Activated naive CD8-positive, alpha-beta T cell (primary cell): ENCODE measurements at regions not wholly inside any gene's neighbourhood (a gene's known extent, or its start where the extent isn't known, plus 50 kb on each side); places are given as distances from the start of the nearest gene placed in this dataset.

Source experiments
- H3K27ac Mint-ChIP-seq: one replicate; pipeline ENCODE4 v1.8.0; 2021; ENCODE audit warnings: mixed read lengths
- H3K27me3 Mint-ChIP-seq: one replicate; pipeline ENCODE4 v1.8.0; 2021; ENCODE audit warnings: mixed read lengths
- H3K36me3 Mint-ChIP-seq: one replicate; pipeline ENCODE4 v1.8.0; 2021; ENCODE audit warnings: mixed read lengths
- H3K4me1 Mint-ChIP-seq: one replicate; pipeline ENCODE4 v1.8.0; 2021; ENCODE audit warnings: low read depth, mixed read lengths
- H3K4me3 Mint-ChIP-seq: one replicate; pipeline ENCODE4 v1.8.0; 2021; ENCODE audit warnings: mild to moderate bottlenecking, mixed read lengths
- H3K9me3 Mint-ChIP-seq: one replicate; pipeline ENCODE4 v1.8.0; 2021; ENCODE audit warnings: low read depth, mixed read lengths

GRCh38 chr4:14596437-14596836 lies 405.8 kb upstream of the CPEB2 start:
- Mint-ChIP-seq H3K36me3 (no peaks in the 10 kb centered on the region), H3K4me3 (no peak overlapping the region), H3K4me1 (no peaks in the 10 kb centered on the region), H3K9me3 (no peaks in the 10 kb centered on the region), H3K27me3 (peaks cover 4% of the 10 kb centered on the region), H3K27ac (no peak overlapping the region)

GRCh38 chr4:14596904-14597303 lies 405.4 kb upstream of the CPEB2 start:
- Mint-ChIP-seq H3K36me3 (no peaks in the 10 kb centered on the region), H3K9me3 (no peaks in the 10 kb centered on the region), H3K27ac (no peak overlapping the region), H3K4me1 (no peaks in the 10 kb centered on the region), H3K4me3 (no peak overlapping the region), H3K27me3 (peaks cover 4% of the 10 kb centered on the region)

DNA sequence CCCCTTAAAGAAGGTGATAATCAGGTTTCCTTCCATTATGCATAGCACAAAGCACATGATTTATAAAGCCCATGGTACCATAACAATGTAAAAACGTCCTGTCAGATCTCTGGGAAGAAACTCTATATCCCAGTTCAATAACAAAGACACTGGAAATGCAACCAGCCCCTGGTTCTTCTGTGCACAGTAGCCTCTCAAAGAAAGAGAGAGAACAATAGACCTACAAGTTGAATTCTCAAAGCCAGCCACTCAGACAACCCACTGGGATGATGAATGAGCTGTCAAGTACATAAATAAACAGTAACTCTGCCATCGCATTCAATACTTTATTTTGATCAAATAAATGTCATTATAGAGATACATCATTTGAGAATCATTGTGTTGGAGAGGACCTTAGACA lies 400.1 kb upstream of the CPEB2 start:
- Mint-ChIP-seq H3K4me3 (no peak overlapping the region), H3K27me3 (no peaks in the 10 kb centered on the region), H3K4me1 (no peaks in the 10 kb centered on the region), H3K27ac (no peak overlapping the region), H3K36me3 (no peaks in the 10 kb centered on the region), H3K9me3 (no peaks in the 10 kb centered on the region)

GRCh38 chr4:14607001-14607400 lies 395.3 kb upstream of the CPEB2 start:
- H3K27ac Mint-ChIP-seq: no peak overlapping the region
- H3K9me3 Mint-ChIP-seq: no peaks in the 10 kb centered on the region
- no peak overlapping the region for H3K4me3 Mint-ChIP-seq
- no peaks in the 10 kb centered on the region for H3K36me3 Mint-ChIP-seq
- no peaks in the 10 kb centered on the region for H3K4me1 Mint-ChIP-seq
- no peaks in the 10 kb centered on the region for H3K27me3 Mint-ChIP-seq

- Mint-ChIP-seq H3K9me3 (no peaks in the 10 kb centered on the region), H3K27ac (no peak overlapping the region), H3K4me1 (no peaks in the 10 kb centered on the region), H3K4me3 (no peak overlapping the region), H3K27me3 (no peaks in the 10 kb centered on the region), H3K36me3 (no peaks in the 10 kb centered on the region)
Observed at GRCh38 chr4:14607578-14607977, 394.7 kb upstream of the CPEB2 start.

GRCh38 chr4:14608630-14609029 lies 393.7 kb upstream of the CPEB2 start:
- Mint-ChIP-seq H3K4me3 (no peak overlapping the region), H3K4me1 (no peaks in the 10 kb centered on the region), H3K27me3 (no peaks in the 10 kb centered on the region), H3K9me3 (no peaks in the 10 kb centered on the region), H3K36me3 (no peaks in the 10 kb centered on the region), H3K27ac (no peak overlapping the region)

GRCh38 chr4:14614840-14615239 lies 387.4 kb upstream of the CPEB2 start:
- Mint-ChIP-seq H3K4me3 (no peak overlapping the region), H3K27me3 (no peaks in the 10 kb centered on the region), H3K36me3 (no peaks in the 10 kb centered on the region), H3K4me1 (no peaks in the 10 kb centered on the region), H3K9me3 (no peaks in the 10 kb centered on the region), H3K27ac (no peak overlapping the region)

- no peak overlapping the region for H3K4me3 Mint-ChIP-seq
- H3K27me3 Mint-ChIP-seq: no peaks in the 10 kb centered on the region
- H3K9me3 Mint-ChIP-seq: no peaks in the 10 kb centered on the region
- H3K4me1 Mint-ChIP-seq: no peaks in the 10 kb centered on the region
- H3K27ac Mint-ChIP-seq: no peak overlapping the region
- H3K36me3 Mint-ChIP-seq: no peaks in the 10 kb centered on the region
Observed at GRCh38 chr4:14615671-14616070, 386.6 kb upstream of the CPEB2 start.

DNA sequence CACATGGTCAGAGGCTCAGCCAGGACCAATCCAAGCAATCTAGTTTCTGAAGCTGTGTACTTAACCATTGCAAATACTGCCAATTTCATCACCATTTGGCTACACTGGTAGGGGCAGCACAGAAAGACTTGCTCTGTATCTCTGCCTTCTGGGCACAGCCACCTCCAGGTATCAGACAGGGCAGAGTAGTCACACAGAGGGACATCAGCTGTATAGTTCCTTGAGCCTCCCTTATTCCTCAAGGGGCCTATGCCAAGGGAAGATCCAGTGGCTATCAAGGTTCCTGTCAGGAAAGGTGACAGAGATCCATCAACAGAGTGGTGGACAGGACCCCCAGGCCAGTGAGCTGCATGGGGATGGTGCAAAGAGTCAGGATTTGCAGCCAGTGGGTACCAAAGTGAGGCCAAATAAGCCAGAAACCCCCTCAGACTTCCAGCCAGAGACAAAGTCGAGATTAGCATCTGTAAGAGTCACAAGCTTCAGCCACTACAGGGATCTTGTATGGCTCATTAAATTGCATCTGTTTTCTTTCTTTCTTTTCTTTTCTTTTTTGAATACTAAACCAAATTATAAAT lies 381.6 kb upstream of the CPEB2 start:
- Mint-ChIP-seq H3K9me3 (no peaks in the 10 kb centered on the region), H3K27me3 (no peaks in the 10 kb centered on the region), H3K36me3 (no peaks in the 10 kb centered on the region), H3K27ac (no peak overlapping the region), H3K4me3 (no peak overlapping the region), H3K4me1 (no peaks in the 10 kb centered on the region)

DNA sequence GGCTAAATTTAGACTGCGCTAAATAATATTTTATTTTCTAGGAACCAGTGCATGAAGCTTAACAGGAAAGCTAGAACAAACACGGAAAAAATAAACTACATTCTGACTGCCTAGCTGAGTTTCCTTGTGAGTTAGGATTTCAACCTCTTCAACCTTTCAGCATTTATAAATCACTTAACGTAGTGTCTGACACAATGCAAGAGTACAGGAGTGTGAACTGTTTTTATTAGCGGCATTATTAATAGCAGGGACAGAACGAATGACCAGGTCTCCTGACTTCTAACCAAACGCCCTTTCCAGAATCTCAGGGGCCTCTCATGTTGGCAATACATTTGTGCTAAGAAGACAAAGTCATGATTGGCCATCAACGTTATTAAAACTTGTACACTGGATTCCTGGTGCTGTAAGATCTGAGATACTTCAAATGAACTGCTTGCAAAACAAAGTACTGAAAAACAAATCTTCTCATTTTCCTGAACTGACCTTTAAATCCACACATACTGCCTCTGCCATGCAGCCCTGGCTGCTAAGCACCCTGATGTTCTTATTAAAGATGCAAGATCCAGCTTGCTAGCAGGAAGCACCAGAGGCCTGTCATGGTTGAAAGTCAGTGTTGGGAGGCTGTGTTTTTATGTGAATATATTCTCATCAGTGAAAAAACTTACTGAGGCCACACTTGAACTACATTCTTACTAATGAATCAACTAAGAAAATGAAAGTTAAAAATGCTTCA lies 380.4 kb upstream of the CPEB2 start:
- no peak overlapping the region for H3K4me3 Mint-ChIP-seq
- no peaks in the 10 kb centered on the region for H3K27me3 Mint-ChIP-seq
- no peaks in the 10 kb centered on the region for H3K4me1 Mint-ChIP-seq
- H3K27ac Mint-ChIP-seq: no peak overlapping the region
- no peaks in the 10 kb centered on the region for H3K9me3 Mint-ChIP-seq
- H3K36me3 Mint-ChIP-seq: no peaks in the 10 kb centered on the region

DNA sequence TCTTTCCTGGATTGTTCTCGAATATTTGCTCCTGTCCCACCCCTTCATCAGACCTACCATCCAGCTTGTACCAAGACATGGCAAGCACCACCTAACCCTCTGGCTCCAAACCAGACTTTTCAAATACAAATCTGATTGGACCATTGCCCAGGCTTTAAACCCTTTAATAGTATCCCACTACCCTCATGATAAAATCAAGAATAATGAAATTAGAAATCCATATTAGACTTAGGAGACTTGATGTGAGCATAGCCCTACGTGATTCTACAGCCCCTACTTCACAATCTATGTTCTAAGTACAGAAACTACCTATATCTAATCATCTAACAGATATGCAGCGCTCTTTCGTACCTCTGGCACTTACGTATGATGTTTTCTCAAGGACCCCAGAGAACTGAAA lies 375.2 kb upstream of the CPEB2 start:
- H3K27me3 Mint-ChIP-seq: no peaks in the 10 kb centered on the region
- no peaks in the 10 kb centered on the region for H3K9me3 Mint-ChIP-seq
- H3K4me1 Mint-ChIP-seq: no peaks in the 10 kb centered on the region
- no peaks in the 10 kb centered on the region for H3K36me3 Mint-ChIP-seq
- no peak overlapping the region for H3K27ac Mint-ChIP-seq
- no peak overlapping the region for H3K4me3 Mint-ChIP-seq

DNA sequence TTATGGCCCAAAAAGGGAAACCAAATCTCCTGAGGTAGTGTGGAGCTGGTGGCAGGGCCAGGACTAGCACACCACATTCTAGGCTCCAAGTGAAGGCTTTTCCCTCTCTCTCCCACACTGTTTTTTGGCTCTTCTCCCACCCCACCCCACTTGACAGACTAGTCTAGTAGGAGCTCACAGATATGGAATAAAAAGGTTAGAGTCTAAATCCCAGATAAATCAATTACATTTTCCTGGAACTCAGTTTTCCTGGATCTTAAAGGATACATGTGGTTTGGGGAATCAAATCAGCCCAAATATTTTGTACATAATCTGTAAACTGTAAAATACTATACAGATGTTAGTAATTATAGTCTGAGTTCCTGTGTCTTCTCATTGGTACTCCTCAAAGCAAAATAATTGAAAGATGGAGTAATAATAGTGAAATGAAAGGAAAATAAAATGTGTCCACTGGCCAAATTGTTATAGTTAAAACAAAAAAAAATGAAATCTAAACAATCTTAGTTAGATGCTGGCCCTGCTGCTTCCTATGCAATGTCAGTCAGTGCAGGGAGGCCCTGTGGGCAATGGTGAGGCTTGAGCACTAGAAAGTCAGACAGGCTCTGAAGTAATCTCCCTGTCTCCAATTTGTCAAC lies 370.4 kb upstream of the CPEB2 start:
- Mint-ChIP-seq H3K27me3 (no peaks in the 10 kb centered on the region), H3K36me3 (no peaks in the 10 kb centered on the region), H3K9me3 (peaks cover 5% of the 10 kb centered on the region), H3K4me3 (no peak overlapping the region), H3K4me1 (no peaks in the 10 kb centered on the region), H3K27ac (no peak overlapping the region)

GRCh38 chr4:14636563-14636962 lies 365.7 kb upstream of the CPEB2 start:
- Mint-ChIP-seq H3K9me3 (peaks cover 5% of the 10 kb centered on the region), H3K4me3 (no peak overlapping the region), H3K27ac (no peak overlapping the region), H3K27me3 (peaks cover 11% of the 10 kb centered on the region), H3K4me1 (no peaks in the 10 kb centered on the region), H3K36me3 (no peaks in the 10 kb centered on the region)

DNA sequence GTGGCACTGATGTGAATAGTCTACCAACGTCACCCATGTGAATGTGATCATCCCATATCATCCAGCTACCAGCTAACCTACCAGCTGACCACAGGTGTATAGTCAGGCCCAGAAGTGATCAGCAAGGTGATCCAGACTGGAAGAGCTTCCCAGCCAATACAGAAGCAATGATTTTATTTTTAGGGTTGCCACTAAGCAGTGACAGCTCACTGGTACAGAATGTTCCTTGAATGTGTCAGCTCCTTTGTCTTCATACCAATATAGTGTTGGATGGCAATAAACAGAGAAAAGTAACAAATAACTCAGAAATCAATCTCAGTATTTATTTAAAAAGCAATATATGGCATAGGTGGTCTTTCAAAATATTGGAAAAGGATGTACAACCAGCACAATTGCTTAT lies 361.8 kb upstream of the CPEB2 start:
- Mint-ChIP-seq H3K27ac (no peak overlapping the region), H3K9me3 (no peaks in the 10 kb centered on the region), H3K27me3 (peaks cover 11% of the 10 kb centered on the region), H3K4me3 (no peak overlapping the region), H3K4me1 (no peaks in the 10 kb centered on the region), H3K36me3 (no peaks in the 10 kb centered on the region)

- no peaks in the 10 kb centered on the region for H3K4me1 Mint-ChIP-seq
- H3K27ac Mint-ChIP-seq: no peak overlapping the region
- H3K9me3 Mint-ChIP-seq: no peaks in the 10 kb centered on the region
- H3K36me3 Mint-ChIP-seq: no peaks in the 10 kb centered on the region
- no peak overlapping the region for H3K4me3 Mint-ChIP-seq
- H3K27me3 Mint-ChIP-seq: peaks cover 11% of the 10 kb centered on the region
Observed at GRCh38 chr4:14641871-14642270, 360.4 kb upstream of the CPEB2 start.
